GM21576 (cell line): ENCODE measurements at regions not wholly inside any gene's neighbourhood (a gene's known extent, or its start where the extent isn't known, plus 50 kb on each side); places are given as distances from the start of the nearest gene placed in this dataset.
"Not testable (repeated sequence)": the region's sequence is repeated elsewhere in the genome, so short reads cannot be mapped to it uniquely, and the experiment has no call there.

Experiments
- ATAC-seq: cut with Tn5 transposase; IDR thresholded peaks from one replicate; pipeline ENCODE4 v1.9.1; 2021; ENCODE audit warnings: mild to moderate bottlenecking, moderate library complexity; ENCODE audit not compliant: unreplicated experiment

DNA sequence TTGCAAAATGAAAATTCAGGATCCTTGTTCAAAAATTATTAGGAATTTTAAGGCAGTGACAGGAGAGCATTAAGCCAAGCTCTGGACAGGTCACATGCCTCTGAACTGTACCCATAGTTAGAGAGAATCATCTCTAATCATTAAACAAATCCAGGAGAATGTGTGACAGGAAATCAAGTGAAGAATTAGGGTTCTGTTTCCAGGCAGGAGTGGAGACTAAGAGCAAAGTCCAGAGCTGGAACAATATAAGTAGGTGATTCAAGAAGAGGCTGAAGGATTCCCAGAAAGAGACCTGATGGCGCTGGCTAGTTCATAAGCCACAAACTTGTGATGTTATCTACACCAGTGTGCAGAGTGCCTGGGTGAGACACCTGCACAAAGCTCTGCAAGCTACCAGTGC is 104.6 kb upstream of the PRKG2 start:
- no peak for ATAC-seq

DNA sequence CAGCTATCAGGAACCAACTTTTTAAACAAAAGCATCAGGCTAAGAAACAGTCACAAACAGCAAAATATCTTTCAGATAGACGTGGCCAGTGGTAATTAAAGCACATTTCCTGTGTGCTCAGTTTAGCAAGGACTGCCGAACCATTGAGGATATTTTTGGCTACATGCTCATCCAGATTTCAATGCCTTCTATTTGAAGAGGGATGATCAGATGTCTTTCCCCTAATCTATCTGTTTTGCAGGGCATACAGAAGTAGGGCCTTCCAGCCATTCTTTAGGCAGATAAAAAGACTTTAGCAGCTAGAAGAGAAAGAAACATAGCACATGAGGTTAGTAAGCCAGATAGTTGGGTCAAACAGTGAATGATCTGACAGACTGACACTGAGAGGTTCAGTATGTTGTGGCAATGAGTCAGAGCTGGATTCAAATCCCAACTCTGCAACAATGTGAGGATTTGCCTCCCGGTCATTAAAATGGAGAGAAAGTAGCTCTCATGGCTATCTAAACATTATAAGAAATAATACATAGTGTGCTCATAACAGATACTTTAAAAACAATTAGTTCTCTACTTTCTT is 100.0 kb upstream of the PRKG2 start:
- no peak for ATAC-seq

GRCh38 chr4:81314196-81314896 is 99.3 kb upstream of the PRKG2 start:
- no peak for ATAC-seq

- ATAC-seq, result no peak
These were observed 93.0 kb upstream of the PRKG2 start for GRCh38 chr4:81307991-81308390.

GRCh38 chr4:81304871-81305270 is 89.8 kb upstream of the PRKG2 start:
- ATAC-seq, result no peak

DNA sequence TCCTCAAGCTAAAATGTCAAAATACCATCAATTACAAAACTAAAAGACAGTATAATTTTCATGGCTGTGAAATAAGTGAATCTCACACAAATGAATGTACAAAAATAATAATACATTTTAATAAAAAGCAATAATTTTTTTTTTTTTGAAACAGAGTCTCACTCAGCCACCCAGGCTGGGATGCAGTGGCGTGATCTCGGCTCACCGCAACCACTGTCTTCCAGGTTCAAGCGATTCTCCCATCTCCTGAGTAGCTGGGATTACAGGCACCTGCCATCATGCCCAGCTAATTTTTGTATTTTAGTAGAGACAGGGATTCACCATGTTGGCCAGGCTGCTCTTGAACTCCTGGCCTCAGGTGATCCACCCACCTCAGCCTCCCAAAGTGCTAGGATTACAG is 85.3 kb upstream of the PRKG2 start:
- ATAC-seq, result not testable (repeated sequence)

DNA sequence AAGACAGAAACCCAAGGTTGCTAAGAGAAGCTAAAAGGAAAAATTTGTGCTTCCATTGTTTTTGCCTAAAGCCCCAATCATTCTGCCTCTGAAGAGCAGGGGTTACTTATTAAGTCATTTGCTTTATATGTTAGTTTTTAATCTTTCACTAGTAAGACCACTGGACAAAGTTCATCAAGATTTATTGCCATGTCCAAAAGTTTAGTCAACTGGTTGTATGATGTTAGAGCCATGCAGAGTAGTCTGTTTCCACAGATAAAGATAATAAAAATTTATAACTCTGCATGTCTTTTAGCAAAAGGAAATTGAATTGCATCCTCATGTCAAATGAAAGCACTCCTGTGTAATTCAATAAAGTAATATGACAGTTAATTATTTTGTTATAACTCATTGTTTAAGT is 75.8 kb upstream of the PRKG2 start:
- ATAC-seq, result no peak

- ATAC-seq, result no peak
These were observed 72.1 kb upstream of the PRKG2 start for GRCh38 chr4:81287101-81287500.

- no peak for ATAC-seq
These were observed 67.1 kb upstream of the PRKG2 start for GRCh38 chr4:81282131-81282530.

DNA sequence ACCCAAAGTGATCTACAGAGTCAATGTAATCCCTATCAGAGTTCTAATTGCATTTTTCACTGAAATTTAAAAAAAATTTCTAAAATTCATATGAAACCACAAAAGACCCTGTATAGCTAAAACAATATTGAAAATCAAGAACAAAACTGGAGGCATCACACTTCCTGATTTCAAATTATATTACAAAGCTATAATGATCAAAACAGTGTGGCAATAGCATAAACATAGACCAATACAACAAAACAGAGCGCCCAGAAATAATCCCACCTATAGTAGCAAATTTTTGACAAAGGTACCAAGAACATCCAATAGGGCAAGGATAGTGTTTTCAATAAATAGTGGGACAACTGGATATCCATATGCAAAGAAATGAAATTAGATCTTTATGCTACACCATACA is 59.4 kb upstream of the PRKG2 start:
- no peak for ATAC-seq

GRCh38 chr4:81272671-81273070 is 57.6 kb upstream of the PRKG2 start:
- no peak for ATAC-seq
